ENCODE measurements at regions not wholly inside any gene's neighbourhood (a gene's known extent, or its start where the extent isn't known, plus 50 kb on each side); places are given as distances from the start of the nearest gene placed in this dataset.

DNA sequence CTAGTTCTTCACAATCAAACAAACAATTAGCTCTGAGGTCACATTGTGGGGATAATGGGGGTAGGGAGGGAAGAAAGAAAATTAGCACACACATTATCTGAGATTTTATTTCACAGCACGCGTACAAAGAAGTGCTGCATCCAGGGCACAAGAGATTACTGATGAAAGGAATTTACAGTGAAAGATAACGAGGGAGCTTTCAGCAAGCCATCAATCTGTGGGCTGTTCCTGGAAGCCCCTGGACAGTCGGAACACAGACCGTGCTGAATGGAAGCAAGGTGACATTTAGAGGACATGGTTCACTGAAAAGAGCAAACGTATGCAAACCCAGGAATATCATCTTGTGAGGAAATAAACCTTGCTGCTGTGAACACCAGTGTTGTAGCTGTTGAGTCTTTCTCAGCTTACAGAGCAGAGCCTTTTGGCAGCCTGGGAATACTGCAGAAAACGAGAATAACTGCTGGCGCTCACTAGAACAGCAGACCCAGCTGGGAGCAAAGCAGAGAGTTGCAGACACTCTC lies 63.2 kb downstream of the SCG2 start:
- intact Hi-C loops (cut with micrococcal nuclease), result no loop called here
- DNase-seq, result no peak
- Histone ChIP-seq H3K9ac (ENCODE audit: insufficient read depth, low read length, poor library complexity, severe bottlenecking) (no peak overlapping the region), H3K27ac (ENCODE audit: low read depth in 1 of 2, low read length in 2 of 2) (no peak overlapping the region), H3K79me2 (ENCODE audit: insufficient read depth, low read length) (no peaks in the 10 kb centered on the region), H3K4me2 (replicated peaks; ENCODE audit: extremely low read depth, low read length, poor library complexity, severe bottlenecking) (no peak overlapping the region), H4K20me1 (ENCODE audit: insufficient read depth, low read length) (no peaks in the 10 kb centered on the region), H2AFZ (ENCODE audit: insufficient read depth, low read depth, low read length, poor library complexity, severe bottlenecking) (no peak overlapping the region), H3K36me3 (replicated peaks in 1 of 2; ENCODE audit: control insufficient read depth in 1 of 2, insufficient read depth in 2 of 2, low read length in 2 of 2) (no peaks in the 10 kb centered on the region), H3K27me3 (ENCODE audit: control insufficient read depth in 2 of 2, insufficient read depth in 2 of 2, low read length in 2 of 2) (no peaks in the 10 kb centered on the region), H3K4me1 (ENCODE audit: control insufficient read depth in 1 of 2, insufficient read depth in 2 of 2, low read length in 2 of 2) (no peaks in the 10 kb centered on the region), H3K4me3 (replicated peaks in 1 of 3; ENCODE audit: low read depth in 2 of 3, low read length in 3 of 3) (no peak overlapping the region), H3K9me3 (replicated peaks in 1 of 2; ENCODE audit: control insufficient read depth in 1 of 2, insufficient read depth in 1 of 2, low read length in 2 of 2) (no peaks in the 10 kb centered on the region)
- H3K4me1 Mint-ChIP-seq, result peaks cover 3% of the 10 kb centered on the region
- 89% methylated on average over 6 of the region's 8 CpGs for WGBS (ENCODE audit: insufficient coverage)
- H3K27ac Mint-ChIP-seq, result no peak overlapping the region
- TF ChIP-seq, protein P1, sequence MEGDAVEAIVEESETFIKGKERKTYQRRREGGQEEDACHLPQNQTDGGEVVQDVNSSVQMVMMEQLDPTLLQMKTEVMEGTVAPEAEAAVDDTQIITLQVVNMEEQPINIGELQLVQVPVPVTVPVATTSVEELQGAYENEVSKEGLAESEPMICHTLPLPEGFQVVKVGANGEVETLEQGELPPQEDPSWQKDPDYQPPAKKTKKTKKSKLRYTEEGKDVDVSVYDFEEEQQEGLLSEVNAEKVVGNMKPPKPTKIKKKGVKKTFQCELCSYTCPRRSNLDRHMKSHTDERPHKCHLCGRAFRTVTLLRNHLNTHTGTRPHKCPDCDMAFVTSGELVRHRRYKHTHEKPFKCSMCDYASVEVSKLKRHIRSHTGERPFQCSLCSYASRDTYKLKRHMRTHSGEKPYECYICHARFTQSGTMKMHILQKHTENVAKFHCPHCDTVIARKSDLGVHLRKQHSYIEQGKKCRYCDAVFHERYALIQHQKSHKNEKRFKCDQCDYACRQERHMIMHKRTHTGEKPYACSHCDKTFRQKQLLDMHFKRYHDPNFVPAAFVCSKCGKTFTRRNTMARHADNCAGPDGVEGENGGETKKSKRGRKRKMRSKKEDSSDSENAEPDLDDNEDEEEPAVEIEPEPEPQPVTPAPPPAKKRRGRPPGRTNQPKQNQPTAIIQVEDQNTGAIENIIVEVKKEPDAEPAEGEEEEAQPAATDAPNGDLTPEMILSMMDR (IDR thresholded peaks at IDR 0.05), result no peak
- peaks cover 0 to 6% (median 0%) of the 10 kb centered on the region in 7 donors for H3K9me3 Mint-ChIP-seq
- H3K4me3 Mint-ChIP-seq, result no peak overlapping the region
- H3K27me3 Mint-ChIP-seq (ENCODE audit: low read depth in 3 of 3), result peaks cover 0 to 5% (median 3%) of the 10 kb centered on the region in 3 donors
- no peaks in the 10 kb centered on the region for H3K36me3 Mint-ChIP-seq

DNA sequence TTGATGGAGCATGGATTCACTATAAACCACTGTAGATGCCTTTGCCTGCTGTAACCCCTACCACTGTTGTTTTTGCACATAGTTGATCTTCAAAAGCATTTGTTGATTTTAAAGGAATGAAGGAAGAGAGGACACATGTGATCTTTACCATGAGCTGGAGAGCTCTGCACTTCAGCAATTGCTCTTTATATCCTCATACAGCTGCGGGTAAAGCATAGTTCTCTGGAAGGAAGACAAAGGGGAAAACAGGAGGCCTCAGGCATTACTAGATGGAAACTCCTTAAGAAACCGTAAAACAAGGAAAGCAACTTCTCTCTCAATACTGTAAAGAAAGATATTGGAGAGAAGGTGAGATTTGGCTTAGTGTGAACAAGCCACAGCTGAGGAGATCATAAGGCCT lies 60.6 kb downstream of the SCG2 start:
- intact Hi-C loops (cut with micrococcal nuclease), result no loop called here
- Histone ChIP-seq H3K27ac (ENCODE audit: low read depth in 1 of 2, low read length in 2 of 2) (no peak overlapping the region), H3K36me3 (replicated peaks in 1 of 2; ENCODE audit: control insufficient read depth in 1 of 2, insufficient read depth in 2 of 2, low read length in 2 of 2) (no peaks in the 10 kb centered on the region), H4K20me1 (ENCODE audit: insufficient read depth, low read length) (no peaks in the 10 kb centered on the region), H3K9ac (ENCODE audit: insufficient read depth, low read length, poor library complexity, severe bottlenecking) (no peak overlapping the region), H3K9me3 (replicated peaks in 1 of 2; ENCODE audit: control insufficient read depth in 1 of 2, insufficient read depth in 1 of 2, low read length in 2 of 2) (no peaks in the 10 kb centered on the region), H2AFZ (ENCODE audit: insufficient read depth, low read depth, low read length, poor library complexity, severe bottlenecking) (no peak overlapping the region), H3K4me3 (replicated peaks in 1 of 3; ENCODE audit: low read depth in 2 of 3, low read length in 3 of 3) (no peak overlapping the region), H3K4me2 (replicated peaks; ENCODE audit: extremely low read depth, low read length, poor library complexity, severe bottlenecking) (no peak overlapping the region), H3K79me2 (ENCODE audit: insufficient read depth, low read length) (no peaks in the 10 kb centered on the region), H3K27me3 (ENCODE audit: control insufficient read depth in 2 of 2, insufficient read depth in 2 of 2, low read length in 2 of 2) (no peaks in the 10 kb centered on the region), H3K4me1 (ENCODE audit: control insufficient read depth in 1 of 2, insufficient read depth in 2 of 2, low read length in 2 of 2) (no peaks in the 10 kb centered on the region)
- Mint-ChIP-seq H3K4me1 (peaks cover 3% of the 10 kb centered on the region), H3K4me3 (no peak overlapping the region), H3K27ac (no peak overlapping the region), H3K36me3 (no peaks in the 10 kb centered on the region), H3K27me3 (ENCODE audit: low read depth in 3 of 3) (peaks cover 3 to 7% (median 3%) of the 10 kb centered on the region in 3 donors), H3K9me3 (peaks cover 0 to 6% (median 0%) of the 10 kb centered on the region in 7 donors)
- TF ChIP-seq, protein P1 (IDR thresholded peaks at IDR 0.05), result no peak
- no CpG with 5 or more reads among the region's 2 CpGs for WGBS (ENCODE audit: insufficient coverage)
- no peak for DNase-seq
